COLO668 (cell line): ENCODE measurements at regions not wholly inside any gene's neighbourhood (a gene's known extent, or its start where the extent isn't known, plus 50 kb on each side); places are given as distances from the start of the nearest gene placed in this dataset.
"Not testable (repeated sequence)": the region's sequence is repeated elsewhere in the genome, so short reads cannot be mapped to it uniquely, and the experiment has no call there.

Experiments used
- DNase-seq: peaks from one replicate; lab custom pipeline; 2025; ENCODE audit not compliant: unreplicated experiment; lab: John Stamatoyannopoulos, UW

DNA sequence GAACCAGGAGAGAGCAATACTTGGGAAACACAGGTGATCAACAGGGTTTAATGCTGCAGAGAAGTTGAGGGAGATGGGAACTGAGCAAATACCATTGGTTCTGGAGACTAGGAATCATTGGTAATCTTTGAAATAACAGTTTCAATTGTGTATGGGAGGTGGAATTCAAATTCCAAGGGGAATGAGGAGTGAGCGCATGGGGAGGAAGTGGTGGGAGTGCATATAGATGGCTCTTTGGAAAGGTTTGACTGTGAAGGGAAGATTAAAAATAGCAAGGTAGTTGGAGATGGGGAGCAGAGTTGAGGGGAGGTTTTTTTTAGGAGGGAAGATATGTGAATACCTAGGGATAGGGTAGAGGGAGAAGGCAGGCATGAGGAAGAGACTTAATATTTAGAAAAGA lies 51.1 kb upstream of the ROPN1 start:
- DNase-seq: no peak

GRCh38 chr3:124044956-124045355 lies 53.0 kb upstream of the ROPN1 start:
- DNase-seq: no peak

- no peak for DNase-seq
Measured at GRCh38 chr3:124048967-124049798, 57.3 kb upstream of the ROPN1 start.

DNA sequence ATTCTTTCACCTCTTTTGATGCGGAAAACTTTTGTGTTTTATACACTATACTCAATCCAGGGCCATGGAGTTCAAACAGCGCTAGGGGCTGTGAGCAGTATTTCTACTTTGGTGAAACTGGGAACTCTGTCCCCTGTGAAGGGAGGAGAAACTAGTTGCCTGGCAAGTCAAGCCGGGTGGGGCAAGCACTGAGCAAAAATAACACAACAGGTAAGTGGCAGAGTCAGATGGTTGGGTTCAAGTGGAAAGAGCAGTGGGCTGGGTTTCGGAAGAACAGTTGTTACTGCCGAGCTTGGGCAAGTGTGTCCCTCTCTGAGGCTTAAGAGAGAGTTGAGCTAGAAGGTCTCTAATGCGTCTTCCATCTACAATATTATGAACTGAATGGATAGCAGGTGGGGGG lies 59.7 kb upstream of the ROPN1 start:
- no peak for DNase-seq

GRCh38 chr3:124053871-124054270 lies 61.9 kb upstream of the ROPN1 start:
- peak; percentile 33 for DNase-seq

DNA sequence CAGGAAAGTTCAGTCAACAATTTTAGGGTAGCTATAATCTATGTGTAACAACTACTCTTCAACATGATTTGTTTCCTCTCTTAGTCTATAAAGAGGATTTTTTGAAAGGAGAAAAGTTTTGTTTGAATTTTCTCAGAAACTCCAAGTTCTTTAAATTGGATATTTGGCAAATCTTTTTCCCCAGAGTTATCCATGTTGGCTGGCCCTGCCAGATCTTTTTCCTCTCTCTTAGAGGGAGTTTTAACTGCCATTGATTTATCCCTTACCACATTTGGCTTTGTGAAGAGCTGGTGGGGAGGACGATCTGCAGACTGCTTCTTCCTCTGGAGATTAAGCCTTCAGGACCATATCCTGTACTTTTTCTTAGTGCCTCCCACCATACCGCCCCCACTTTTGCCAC lies 64.9 kb upstream of the ROPN1 start:
- no peak for DNase-seq

GRCh38 chr3:124057420-124057819 lies 65.5 kb upstream of the ROPN1 start:
- DNase-seq: no peak

DNA sequence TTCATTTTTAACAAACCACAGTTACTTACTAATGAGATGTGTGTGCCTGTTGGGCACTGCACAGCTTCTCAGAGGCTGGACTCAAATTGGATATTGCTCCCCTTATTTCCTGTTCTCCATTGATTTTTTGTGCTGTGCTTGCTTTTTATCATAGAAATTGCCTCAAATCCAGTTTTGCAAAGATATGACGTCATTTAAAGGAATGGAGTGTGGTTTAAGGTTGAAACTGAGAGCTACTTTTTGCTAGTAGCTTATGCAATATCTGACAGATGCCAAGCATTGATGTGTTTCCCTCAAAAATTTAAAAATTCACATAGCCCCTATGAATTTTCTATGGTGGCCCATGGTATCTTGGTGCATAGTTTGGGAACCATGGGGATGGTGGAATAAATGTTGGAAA lies 67.7 kb upstream of the ROPN1 start:
- DNase-seq: no peak

GRCh38 chr3:124063197-124063909 lies 71.4 kb upstream of the ROPN1 start:
- DNase-seq: no peak

- DNase-seq: no peak
Measured at GRCh38 chr3:124064050-124064449, 72.1 kb upstream of the ROPN1 start.

DNA sequence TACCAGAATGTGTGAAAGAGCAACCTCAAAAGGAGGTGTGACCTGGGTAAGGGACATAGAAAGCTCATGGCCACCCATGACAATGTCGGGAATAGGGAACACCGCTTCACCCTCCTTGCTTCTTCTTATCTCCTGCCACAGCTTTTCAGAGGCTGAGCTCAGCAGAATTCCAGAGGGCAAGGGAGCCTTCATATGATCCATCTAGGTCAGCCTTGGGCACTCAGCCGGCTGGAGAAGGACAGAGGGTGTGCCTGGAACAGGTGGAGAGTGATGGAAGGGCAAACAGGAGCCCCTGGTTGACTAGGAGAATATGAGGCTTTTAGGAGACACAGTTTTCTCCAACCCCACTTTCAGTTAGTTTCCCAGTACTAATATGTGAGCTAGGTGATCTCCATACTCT lies 74.6 kb upstream of the ROPN1 start:
- not testable (repeated sequence) for DNase-seq

GRCh38 chr3:124069706-124070105 lies 77.8 kb upstream of the ROPN1 start:
- DNase-seq: not testable (repeated sequence)

DNA sequence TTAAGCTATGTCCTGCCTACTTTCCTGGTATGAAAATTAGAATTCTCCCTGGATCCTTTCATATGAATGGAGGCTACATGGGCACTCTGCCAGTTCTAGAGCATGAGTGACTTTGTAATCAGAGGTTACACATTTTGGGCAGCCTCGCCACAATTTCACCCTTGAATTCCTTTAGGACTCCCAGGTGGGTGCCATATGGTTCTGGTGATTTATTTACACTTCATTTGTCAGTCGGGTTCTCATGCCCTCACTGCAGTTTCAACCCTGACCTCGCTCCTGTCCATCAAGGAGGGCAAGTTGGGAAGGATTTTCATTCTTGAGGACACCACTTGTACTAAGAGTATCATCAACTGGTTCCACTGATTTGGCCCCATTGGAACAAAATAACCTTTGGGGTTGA lies 83.2 kb upstream of the ROPN1 start:
- not testable (repeated sequence) for DNase-seq

GRCh38 chr3:124075753-124076152 lies 83.8 kb upstream of the ROPN1 start:
- DNase-seq: no peak

GRCh38 chr3:124076235-124076634 lies 84.3 kb upstream of the ROPN1 start:
- no peak for DNase-seq

GRCh38 chr3:124078953-124079911 lies 87.3 kb upstream of the ROPN1 start:
- DNase-seq: peak; percentile 18

- no peak for DNase-seq
Measured at GRCh38 chr3:124079912-124080276, 88.0 kb upstream of the ROPN1 start.

- no peak for DNase-seq
Measured at GRCh38 chr3:124082343-124082742, 90.4 kb upstream of the ROPN1 start.

GRCh38 chr3:124084022-124084881 lies 92.3 kb upstream of the ROPN1 start:
- no peak for DNase-seq

DNA sequence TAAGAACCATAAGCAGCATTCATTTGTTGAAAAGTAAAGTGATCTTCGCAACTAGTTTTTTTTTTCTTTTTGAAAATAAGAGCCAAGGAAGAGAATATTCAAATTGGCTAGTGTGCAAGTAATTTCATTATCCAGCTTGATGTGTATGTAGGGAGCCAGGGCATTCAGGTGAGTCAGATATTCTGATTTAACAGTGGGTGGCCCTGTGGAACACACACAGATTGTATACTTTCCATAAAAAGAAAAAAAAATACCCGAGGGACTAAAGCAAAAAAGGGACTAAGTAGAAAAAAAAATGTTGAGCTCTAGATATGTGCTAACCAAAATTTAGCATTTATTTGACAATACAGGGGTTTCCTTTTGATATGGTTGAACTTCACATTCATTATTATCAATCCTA lies 96.9 kb upstream of the ROPN1 start:
- DNase-seq: no peak
